ENCODE measurements at regions not wholly inside any gene's neighbourhood (a gene's known extent, or its start where the extent isn't known, plus 50 kb on each side); places are given as distances from the start of the nearest gene placed in this dataset.

GRCh38 chr4:111303806-111304205, 680.9 kb upstream of the PITX2 start:
- Histone ChIP-seq H3K79me2 (ENCODE audit: insufficient read depth, low read depth, low read length) (no peaks in the 10 kb centered on the region), H3K4me1 (ENCODE audit: insufficient read depth, low read length, poor library complexity, severe bottlenecking) (no peaks in the 10 kb centered on the region), H3K9me3 (ENCODE audit: low read length) (no peaks in the 10 kb centered on the region), H3K27ac (ENCODE audit: low read depth, low read length, poor library complexity, severe bottlenecking) (no peak overlapping the region), H2AFZ (ENCODE audit: low read length) (no peak overlapping the region), H3K4me2 (ENCODE audit: low read length) (no peak overlapping the region), H4K20me1 (ENCODE audit: insufficient read depth, low read length) (no peaks in the 10 kb centered on the region), H3K4me3 (ENCODE audit: low read depth, low read length, poor library complexity, severe bottlenecking) (no peak overlapping the region), H3K9me2 (ENCODE audit: insufficient read depth, low read length) (no peaks in the 10 kb centered on the region), H3K36me3 (ENCODE audit: insufficient read depth, low read length) (no peaks in the 10 kb centered on the region)
- ChIA-PET CTCF (ENCODE audit: unreplicated experiment) (no interaction called here), POLR2A (interaction anchor here (0.9 kb wide), 1 partner anchor 27 kb away, joined by 4 read pairs; no protein-coding TSS in a partner anchor)
- TF ChIP-seq CTCF (conservative IDR thresholded peaks at IDR 0.05; ENCODE audit: low read length) (no peak), EZH2phosphoT487 (IDR thresholded peaks at IDR 0.05; ENCODE audit: borderline replicate concordance, low read depth, low read length) (no peak)
- no peak for DNase-seq (ENCODE audit: low spot score)
- intact Hi-C loops (cut with micrococcal nuclease; ENCODE audit: unreplicated experiment): no loop called here
- no TSS peak for BruUV-seq (replicated peaks)

GRCh38 chr4:111323496-111323895, 700.6 kb upstream of the PITX2 start:
- Histone ChIP-seq H4K20me1 (ENCODE audit: insufficient read depth, low read length) (no peaks in the 10 kb centered on the region), H3K36me3 (ENCODE audit: insufficient read depth, low read length) (no peaks in the 10 kb centered on the region), H2AFZ (ENCODE audit: low read length) (no peak overlapping the region), H3K4me1 (ENCODE audit: insufficient read depth, low read length, poor library complexity, severe bottlenecking) (no peaks in the 10 kb centered on the region), H3K9me3 (ENCODE audit: low read length) (no peaks in the 10 kb centered on the region), H3K79me2 (ENCODE audit: insufficient read depth, low read depth, low read length) (no peaks in the 10 kb centered on the region), H3K27ac (ENCODE audit: low read depth, low read length, poor library complexity, severe bottlenecking) (no peak overlapping the region), H3K9me2 (ENCODE audit: insufficient read depth, low read length) (no peaks in the 10 kb centered on the region), H3K4me3 (ENCODE audit: low read depth, low read length, poor library complexity, severe bottlenecking) (no peak overlapping the region), H3K4me2 (ENCODE audit: low read length) (no peak overlapping the region)
- DNase-seq (ENCODE audit: low spot score): no peak
- intact Hi-C loops (cut with micrococcal nuclease; ENCODE audit: unreplicated experiment): no loop called here
- BruUV-seq (replicated peaks): no TSS peak
- ChIA-PET CTCF (ENCODE audit: unreplicated experiment) (no interaction called here), POLR2A (interaction anchor here (0.6 kb wide), 1 partner anchor 1034 kb away, joined by 3 read pairs; no protein-coding TSS in a partner anchor)
- TF ChIP-seq EZH2phosphoT487 (IDR thresholded peaks at IDR 0.05; ENCODE audit: borderline replicate concordance, low read depth, low read length) (no peak), CTCF (conservative IDR thresholded peaks at IDR 0.05; ENCODE audit: low read length) (no peak)

GRCh38 chr4:111323916-111324315, 701.0 kb upstream of the PITX2 start:
- H3K79me2 ChIP-seq (ENCODE audit: insufficient read depth, low read depth, low read length): no peaks in the 10 kb centered on the region
- ChIA-PET CTCF (ENCODE audit: unreplicated experiment) (no interaction called here), POLR2A (interaction anchor here (0.6 kb wide), 1 partner anchor 1034 kb away, joined by 3 read pairs; no protein-coding TSS in a partner anchor)
- DNase-seq (ENCODE audit: low spot score): no peak
- H3K4me2 ChIP-seq (ENCODE audit: low read length): no peak overlapping the region
- H3K4me1 ChIP-seq (ENCODE audit: insufficient read depth, low read length, poor library complexity, severe bottlenecking): no peaks in the 10 kb centered on the region
- H3K27ac ChIP-seq (ENCODE audit: low read depth, low read length, poor library complexity, severe bottlenecking): no peak overlapping the region
- no TSS peak for BruUV-seq (replicated peaks)
- H3K9me2 ChIP-seq (ENCODE audit: insufficient read depth, low read length): no peaks in the 10 kb centered on the region
- no peaks in the 10 kb centered on the region for H3K9me3 ChIP-seq (ENCODE audit: low read length)
- H2AFZ ChIP-seq (ENCODE audit: low read length): no peak overlapping the region
- TF ChIP-seq EZH2phosphoT487 (IDR thresholded peaks at IDR 0.05; ENCODE audit: borderline replicate concordance, low read depth, low read length) (no peak), CTCF (conservative IDR thresholded peaks at IDR 0.05; ENCODE audit: low read length) (no peak)
- intact Hi-C loops (cut with micrococcal nuclease; ENCODE audit: unreplicated experiment): no loop called here
- H3K4me3 ChIP-seq (ENCODE audit: low read depth, low read length, poor library complexity, severe bottlenecking): no peak overlapping the region
- H4K20me1 ChIP-seq (ENCODE audit: insufficient read depth, low read length): no peaks in the 10 kb centered on the region
- H3K36me3 ChIP-seq (ENCODE audit: insufficient read depth, low read length): no peaks in the 10 kb centered on the region

All from OCI-LY7 (cell line).